EL (cell line): ENCODE measurements at regions not wholly inside any gene's neighbourhood (a gene's known extent, or its start where the extent isn't known, plus 50 kb on each side); places are given as distances from the start of the nearest gene placed in this dataset.

Experiments
- DNase-seq: peaks from one replicate; pipeline ENCODE4 v3.0.0-alpha.2; 2016

DNA sequence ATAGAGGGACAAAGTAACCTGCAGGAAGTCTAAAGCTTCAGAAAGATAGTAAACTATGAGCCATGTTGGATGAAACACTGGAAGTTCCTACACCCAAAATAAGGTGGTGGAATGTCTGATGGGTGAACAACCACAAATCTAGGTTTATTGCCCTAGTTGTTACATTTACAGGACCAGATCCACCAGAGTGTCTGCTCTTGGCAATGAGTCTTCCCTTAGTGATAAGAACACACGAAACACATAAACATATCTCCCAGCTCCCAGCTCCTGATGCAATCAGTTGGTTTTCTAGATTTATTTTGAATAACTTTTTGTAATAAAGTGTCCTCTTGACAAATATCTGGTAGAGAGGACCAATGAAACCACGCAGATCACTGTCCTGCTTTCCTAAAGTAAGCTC is 329.7 kb upstream of the WWC1 start:
- DNase-seq = no peak

DNA sequence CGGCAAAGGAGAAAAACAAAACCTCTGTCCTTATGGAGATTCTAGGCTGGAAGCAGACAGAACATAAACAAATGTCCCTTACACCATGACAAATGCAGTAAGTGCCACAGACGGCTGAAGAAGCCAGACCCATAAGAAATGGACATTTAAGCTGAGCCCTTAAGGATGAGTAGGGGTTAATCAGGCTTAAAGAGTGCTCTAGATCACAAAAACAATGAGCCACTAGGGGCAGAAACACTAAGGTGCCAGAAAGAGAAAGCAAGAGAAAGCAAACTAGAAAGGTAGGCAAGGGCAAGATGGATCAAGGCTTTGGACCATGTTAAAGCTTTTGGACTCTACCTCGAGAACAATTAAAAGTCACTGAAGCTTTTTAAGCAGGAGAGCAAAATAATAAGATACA is 326.9 kb upstream of the WWC1 start:
- DNase-seq = no peak

DNA sequence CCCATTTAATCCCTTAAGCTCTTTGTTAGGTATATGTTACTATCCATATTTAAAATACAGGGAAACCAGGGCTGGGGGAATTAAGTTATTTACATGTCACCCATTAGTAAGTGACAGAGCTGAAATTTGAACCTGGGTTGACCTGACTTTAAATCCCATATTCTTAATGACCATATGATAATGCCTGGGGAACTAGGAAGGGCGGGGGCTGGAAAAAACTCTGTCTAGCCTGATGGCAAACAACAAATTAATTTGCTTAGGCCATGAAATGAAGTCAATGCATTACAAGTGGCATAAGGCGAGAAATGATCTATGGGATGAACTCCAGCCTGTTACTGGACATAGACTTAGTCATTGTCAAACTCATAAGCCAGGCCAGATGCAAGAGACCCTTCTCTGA is 325.7 kb upstream of the WWC1 start:
- no peak for DNase-seq

DNA sequence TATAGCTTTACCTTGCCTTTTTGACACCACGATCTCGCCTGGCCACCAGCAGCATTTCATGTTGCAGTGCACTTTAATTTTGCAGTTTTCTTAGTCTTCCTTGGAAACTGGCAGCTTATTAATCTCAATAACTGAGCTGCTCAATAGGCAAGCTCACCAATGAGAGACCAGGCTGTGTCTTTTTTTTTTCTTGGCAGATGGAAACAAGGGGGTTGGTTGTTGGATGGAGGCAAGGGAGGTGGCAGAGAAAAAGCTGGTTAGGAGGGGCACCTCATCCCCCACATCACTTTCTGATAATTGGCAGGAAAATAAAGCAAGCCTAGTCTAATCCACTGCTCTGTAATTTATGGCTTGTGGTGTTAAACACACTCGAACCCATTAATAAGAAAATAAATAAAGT is 324.5 kb upstream of the WWC1 start:
- no peak for DNase-seq

DNA sequence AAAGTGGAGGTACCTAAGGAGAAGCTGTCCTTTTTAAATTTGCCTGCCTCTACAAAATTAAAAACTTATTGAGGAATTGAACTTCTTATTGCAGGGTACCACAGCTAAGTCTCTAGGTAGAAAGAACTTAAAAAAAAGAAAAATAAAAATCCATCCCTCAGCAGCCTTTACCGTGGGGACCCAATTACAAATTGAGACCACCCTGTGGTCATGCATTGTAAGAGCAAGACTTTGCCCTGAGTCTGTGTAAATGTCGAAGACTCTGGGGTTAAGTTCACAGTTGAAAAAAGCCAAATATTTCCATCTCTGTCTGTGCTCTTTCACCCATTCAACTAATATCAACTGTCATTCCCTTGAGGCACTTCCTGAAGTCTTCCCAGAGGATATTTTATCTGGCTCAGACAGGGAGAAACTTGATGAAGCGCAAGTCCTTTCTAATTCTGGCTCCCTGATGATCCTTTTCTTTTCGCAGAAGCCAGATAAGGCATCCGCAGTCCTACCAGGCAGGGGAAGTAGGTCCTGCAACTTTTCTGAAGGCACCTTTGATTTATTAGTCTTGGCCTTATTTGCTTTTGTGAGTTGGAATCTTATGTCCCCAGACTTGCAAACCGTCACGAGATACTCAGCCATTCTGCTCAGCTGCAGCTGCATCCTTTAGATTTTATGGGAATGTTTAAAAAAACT is 323.8 kb upstream of the WWC1 start:
- no peak for DNase-seq

DNA sequence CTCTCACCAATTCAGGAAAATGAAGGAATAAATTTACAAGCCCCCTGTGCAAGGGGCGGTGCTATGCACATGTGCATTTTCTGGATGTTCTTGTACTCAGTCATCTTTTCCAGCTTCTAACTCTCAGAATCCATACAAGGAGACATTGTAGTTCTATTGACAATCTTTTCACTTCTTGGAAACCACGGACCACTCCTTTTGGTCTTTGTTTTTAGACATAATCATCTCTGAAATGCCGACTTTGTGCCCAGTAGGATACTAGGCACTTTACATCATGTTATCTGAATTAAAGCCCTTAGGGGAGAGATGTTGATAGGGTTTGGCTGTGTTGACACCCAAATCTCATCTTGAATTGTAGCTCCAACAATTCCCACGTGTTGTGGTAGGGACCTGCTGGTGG is 322.6 kb upstream of the WWC1 start:
- DNase-seq = no peak

DNA sequence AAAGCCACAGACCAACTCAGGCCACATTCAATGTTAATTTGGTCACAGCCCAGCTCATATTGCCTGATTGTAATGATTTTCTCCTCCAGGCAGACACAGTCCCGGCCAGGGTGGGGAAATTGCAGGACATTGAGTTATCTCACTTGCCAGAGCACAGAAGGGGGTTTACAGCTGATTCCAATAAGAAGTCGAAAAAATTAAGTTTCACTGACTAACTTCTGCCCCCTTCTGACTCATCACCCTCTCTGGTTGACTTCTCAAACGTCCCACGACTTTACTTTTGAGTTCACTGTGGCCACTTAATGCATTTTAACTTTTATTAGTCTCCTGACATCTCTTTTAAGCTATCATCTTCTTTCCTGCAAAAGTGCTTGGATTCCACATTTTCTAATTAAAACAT is 321.4 kb upstream of the WWC1 start:
- peak; percentile 48 for DNase-seq

DNA sequence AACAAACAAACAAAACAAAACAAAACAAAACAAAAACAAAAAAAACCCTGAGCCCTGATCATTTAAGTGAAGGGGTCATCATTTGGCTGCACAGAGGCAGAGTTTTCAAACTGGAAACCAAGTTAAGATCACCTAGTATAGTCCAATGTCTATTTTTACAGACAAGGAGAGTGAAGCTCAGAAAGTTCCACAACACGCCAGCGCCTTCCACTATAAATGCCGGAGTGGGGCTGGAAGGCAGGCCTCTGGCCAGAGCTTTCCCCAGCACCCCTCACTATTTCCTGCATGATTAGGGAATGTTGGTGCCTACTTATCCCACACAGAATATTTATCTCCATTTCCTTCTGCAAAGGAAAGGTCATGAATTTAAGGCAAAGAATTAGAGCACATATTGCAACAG is 319.7 kb upstream of the WWC1 start:
- DNase-seq = no peak

DNA sequence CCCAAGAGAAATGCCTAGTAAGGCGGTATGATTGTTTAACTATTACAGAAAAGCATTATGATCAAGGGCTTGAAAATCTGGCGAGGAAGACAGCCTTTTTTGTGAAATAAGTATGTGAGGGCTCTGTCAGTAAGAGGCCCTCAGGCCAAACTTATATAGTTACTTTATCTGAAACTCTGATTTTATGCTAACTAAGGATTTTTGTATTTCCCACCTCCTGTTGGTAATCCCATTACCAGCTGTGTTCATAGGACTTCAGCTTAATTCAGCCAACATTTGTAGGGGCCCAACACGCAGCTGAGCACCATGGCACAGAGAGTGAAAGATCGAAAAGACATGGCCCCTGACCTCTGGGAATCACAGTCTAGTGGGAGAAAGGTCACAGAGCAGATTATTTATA is 318.3 kb upstream of the WWC1 start:
- no peak for DNase-seq

DNA sequence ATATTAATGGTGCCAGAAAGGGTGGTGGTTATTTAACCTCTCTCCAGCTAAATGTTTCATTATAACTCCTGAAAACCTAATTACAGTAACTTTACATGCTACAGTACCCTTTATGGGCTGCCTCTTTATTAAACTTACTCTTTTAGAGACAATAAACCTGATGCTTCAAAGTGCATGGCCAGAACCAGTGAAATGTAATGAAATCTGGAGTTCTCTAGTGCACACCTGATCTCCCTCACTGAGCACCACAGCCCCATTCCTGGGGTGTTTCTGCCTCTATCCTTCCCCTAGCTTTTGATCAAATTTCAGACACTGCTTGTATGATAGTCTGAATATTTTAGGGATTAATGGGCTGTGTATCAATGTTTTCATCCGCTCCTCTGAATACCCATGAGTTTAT is 306.5 kb upstream of the WWC1 start:
- DNase-seq = no peak

DNA sequence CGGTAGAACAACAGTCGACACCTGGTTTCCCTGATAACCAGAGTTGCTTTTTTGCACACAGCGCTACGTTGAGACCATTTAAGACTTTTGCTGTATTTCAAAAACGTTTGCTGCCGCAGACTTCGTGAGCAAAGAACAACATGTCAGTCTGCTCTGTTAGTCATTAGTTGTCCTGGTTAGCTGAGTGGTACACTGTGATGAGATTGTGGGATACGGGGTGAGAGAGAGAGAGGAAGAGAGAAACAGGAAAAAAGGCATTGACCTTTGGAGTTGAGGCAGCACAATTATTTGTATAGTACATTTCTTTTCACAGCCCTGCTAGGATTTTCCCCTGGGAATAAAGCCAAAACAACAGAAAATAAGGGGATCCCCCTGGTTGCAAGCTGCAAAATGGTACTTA is 306.1 kb upstream of the WWC1 start:
- no peak for DNase-seq

DNA sequence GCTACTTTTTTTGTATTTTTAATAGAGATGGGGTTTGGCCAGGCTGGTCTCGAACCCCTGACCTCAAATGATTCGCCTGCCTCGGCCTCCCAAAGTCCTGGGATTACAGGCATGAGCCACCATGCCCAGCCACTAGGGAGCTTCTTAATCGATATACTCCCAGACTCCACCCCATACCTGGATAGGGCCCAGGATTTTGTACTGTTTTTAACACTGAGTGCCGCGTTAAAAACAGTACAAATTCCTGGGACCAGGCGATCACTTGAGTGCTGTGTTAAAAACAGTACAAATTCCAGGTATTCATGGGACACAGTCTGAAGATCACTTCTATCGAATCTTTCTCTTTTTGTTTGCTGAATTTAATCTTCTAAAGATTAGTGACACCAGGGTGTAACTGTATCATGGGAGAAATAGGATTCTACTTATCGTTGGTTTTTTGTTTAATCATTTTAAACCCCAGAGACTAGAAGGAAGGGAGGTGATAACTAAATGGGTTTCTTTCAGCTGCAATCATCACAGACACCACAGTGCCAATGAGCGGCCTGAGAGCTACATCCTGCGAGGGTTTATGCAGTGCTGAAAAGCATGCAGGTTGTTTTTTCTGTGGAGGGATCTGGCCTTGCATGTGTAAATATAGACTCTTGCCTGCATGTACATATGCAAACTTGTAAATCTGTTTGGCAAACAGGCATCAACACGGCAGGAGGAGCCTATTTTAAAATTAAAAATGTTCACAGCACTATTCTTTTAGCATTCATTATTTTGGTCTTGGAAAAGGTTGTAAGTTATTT is 303.8 kb upstream of the WWC1 start:
- no peak for DNase-seq

DNA sequence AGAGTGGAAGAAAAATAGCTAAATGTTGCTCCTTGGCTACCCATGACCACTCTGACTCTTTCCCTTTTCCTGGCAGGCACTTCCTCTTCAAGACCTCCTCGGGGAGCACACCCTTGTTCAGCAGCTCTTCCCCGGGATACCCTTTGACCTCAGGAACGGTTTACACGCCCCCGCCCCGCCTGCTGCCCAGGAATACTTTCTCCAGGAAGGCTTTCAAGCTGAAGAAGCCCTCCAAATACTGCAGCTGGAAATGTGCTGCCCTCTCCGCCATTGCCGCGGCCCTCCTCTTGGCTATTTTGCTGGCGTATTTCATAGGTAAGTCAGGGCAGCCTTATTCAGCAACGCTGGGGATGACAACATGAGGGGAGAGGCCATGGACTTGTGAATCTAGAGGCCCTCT is 298.6 kb upstream of the WWC1 start:
- no peak for DNase-seq

DNA sequence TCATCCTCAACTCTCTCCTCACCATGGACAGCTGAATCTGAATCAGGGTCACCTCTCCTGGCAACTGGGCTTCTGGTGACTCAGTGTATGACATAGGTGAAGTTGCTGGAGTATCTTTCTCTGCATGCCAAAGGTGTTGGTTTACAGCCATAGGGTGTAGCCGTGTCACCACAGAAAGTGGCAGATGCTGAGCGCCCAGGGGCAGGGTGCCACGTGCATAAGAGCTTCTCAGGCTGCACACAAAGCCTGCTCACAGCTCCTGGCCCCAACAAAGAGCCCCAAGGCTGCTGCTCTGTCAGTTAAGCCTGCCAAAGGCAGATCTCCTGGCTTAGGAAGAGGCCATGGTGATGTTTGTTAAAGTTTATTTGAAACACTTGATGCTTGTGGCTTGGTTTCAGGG is 297.7 kb upstream of the WWC1 start:
- DNase-seq = no peak

DNA sequence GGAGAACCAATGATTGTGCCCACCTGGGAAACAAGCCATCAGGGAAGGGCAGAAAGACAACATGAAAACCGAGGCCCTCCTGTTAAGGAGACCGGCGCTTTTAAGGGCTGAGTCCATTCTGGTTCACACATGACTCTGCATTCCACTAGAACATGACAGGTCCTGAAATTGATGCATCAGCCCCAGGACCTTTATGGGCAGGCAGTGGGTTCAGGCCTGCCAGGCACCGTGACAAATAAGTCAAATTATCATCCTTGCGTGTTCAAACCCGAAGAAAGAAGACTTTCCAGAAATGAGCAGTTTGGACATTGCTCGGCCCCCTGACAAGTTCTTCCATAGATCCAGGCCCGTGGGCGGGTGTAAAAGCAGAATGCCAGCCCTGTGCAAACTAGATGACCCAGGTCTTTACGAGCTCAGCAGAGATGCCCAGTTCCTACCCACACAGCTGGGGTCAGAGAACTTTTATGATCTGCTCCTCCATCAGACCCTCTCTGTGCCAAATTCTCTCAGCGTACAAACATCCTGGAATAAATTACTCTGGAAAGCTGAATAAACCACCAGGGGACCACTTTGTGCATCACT is 295.5 kb upstream of the WWC1 start:
- DNase-seq = no peak

DNA sequence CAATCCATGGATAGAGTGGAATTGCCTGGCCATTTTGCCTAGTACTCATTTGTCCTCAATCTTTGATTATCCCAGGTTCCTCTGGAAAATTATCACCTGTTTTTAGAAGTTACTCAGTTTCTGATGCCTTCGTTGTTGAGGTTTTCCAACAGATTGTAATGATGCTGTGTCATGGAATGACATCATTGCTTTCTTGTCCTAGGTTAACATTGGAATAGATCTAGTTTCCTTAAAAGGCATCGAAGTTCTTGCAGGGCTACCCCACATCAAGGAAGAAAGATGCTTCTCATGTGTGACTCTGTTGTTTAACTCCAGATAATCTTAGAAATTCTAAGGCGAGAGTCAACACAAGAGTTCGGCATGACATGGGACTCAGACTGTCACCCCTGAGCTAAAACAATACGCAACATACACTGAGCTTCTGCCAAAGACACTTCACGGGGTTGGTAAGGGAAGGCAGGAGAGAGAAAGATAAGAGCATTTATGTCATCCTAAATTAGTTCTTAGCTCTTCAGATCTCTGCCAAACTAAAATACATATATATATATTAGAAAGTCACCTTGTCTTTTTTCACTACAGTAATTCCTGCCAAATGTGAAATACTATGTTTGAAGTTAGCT is 293.2 kb upstream of the WWC1 start:
- no peak for DNase-seq

DNA sequence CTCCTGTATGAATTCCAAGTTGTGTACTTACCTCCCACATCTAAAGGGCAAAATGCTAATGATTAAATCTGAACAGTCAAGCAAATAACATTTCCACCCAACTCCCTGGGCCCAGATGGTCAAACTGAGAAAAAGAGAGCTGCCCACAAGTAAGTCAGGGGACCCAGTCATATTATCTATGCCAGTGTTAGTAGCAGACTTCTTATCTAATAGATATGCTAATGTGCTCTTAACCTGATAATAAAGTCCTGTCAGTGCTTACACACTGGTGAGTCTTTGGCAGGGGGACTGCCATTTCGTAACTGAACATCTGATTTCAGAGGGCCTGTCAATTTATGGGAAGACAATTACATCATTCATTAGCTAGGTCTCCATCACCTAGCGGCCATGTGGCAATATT is 292.3 kb upstream of the WWC1 start:
- DNase-seq = no peak

DNA sequence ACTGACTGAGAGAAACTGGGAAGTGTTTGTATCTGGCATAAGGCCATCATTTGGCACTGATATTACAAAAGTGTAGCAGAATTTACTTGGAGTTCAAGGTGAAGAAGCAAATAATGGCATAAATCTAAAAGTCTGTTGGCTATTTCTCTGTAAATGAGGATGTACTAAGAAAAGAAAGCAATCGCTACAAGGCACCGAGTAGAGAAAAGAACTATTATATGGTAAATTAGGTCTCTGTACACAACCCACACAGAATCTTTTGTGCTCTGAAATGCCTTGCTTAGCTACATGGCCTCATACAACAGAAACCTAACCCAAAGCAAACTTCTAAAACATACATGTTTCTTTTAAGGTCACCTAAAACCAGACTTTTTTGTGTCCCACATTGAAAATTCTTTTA is 290.1 kb upstream of the WWC1 start:
- no peak for DNase-seq

DNA sequence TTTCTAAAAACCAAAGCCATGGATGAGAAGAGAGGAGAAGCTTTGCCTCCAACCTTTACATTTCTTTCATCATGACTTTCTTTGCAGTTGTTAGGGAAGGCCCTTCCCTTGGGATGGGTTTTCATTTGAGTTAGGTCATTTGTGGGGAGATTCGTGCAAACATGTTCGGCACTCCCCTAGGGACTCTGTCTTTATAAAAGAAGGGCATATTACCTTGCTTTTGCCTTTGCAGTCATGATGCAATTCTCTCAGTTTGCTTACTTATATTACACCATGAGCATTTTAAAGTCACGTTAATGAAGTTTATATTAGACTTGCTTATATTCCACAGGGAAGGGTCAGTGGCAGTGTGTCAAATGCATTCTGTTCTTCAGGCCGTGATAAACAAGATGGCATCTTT is 289.3 kb upstream of the WWC1 start:
- DNase-seq = no peak

DNA sequence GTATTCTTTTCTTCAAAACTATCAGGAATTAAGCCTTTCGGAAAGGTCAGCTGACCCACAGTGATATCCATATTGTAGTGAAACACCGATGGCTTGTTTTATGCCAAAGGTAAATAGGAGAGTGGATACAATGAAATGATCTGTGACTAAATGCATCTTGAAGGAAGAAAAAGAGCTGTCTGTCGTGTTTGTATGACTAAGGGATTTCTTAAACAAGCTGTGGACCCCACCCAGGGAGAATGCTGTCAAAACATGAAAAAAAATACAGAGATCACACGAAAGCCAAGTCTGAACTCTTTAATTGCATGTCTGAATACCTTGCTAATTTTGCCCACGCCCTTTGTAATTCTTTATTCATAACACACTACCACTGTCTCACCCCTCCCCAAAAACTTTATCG is 286.4 kb upstream of the WWC1 start:
- DNase-seq = no peak

DNA sequence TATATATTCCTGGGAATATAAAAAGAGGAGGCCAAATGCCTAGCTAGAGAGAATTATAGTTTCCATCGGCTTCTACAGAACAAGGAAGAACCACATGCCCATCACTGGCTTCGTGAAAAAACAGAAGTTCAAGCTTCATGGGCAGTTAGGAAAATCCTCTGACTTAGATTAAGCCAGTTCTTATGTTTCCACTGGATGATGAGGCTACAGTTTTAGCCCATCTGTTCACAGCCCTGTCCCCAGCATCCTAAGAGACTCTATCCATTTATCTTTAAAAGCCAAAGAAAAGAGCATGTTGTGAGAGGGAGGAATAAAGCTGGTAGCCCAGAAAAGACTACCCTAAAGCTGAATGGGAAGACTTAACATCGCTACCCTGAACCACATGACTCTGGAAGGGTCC is 285.5 kb upstream of the WWC1 start:
- no peak for DNase-seq

DNA sequence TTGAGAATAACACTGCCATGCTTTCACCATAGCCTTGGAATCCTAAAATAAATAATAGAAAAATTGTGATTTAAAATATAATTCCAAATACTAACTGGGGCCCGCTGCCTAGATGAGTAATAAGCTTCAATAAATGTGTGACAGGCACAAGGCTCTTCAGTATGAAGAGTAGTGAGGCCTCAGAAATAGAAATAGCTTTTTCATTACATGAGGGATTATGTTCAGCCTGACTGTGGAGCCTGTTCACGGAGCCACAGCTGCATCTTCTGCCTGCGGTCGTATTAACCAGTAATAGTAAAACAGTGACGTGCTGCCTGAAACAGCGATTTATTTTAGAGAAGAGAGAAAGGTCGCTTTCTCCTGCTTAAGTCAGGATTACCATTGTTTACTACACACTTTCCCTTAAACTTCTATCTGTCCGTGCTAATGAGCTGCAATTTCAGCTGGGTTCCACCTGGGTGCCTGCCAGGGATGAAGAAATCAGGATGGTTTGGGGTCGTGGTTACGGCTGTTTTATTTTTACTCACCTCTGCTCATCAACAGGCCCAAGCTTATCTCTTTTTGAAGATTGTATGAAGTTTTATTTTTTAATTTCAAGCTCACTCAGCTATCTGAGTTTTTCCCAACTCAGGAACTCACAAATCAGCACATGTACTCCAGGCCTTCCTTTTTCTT is 284.9 kb upstream of the WWC1 start:
- DNase-seq = no peak

DNA sequence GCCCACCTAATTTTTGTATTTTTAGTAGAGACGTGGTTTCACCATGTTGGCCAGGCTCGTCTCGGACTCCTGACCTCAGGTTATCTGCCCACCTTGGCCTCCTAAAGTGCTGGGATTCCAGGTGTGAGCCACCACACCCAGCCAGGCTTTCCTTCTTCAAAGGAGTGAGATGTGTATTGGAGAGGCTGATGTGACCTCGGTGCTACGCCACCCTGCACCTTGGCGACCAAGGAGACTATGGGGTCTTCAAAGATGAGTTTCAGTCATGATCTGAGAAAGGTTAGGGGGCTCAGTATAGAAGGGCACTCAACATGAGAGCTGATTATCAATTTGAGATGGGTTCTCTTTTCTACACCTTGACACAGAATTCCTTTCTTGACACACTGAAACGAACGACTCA is 284.2 kb upstream of the WWC1 start:
- no peak for DNase-seq

DNA sequence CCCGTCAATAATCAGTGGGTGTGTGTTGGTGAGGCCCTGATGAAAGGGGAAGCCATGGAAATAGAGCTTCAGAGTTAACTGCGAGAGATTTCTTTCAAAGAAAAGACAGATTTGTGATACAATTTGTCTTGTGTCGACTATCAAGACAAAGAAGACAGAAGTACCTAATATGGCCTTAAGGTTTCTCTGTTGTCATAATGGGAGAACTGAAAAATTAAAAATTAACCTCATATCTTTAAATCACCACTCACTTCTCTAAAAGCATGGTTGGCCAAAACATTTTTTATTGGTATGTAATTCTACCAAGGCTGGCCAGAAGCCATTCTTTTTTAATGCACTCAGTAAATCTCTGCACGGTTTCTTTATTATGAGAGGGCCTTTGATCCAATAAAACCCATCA is 282.9 kb upstream of the WWC1 start:
- DNase-seq = no peak
